HFF-Myc (cell line): ENCODE measurements at regions not wholly inside any gene's neighbourhood (a gene's known extent, or its start where the extent isn't known, plus 50 kb on each side); places are given as distances from the start of the nearest gene placed in this dataset.

Source experiments
- DNase-seq: peaks from one replicate; pipeline ENCODE4 v3.0.0-alpha.2; 2011; ENCODE audit warnings: low read depth; ENCODE audit errors: extremely low read depth
- H3K4me3 ChIP-seq: replicated peaks from 2 replicates; pipeline ENCODE4 v1.5.1; 2011; ENCODE audit warnings: low read depth, mild to moderate bottlenecking, control low read depth, low read length
- TF ChIP-seq, protein P1 (sequence below): IDR thresholded peaks from 2 replicates; pipeline ENCODE4 v1.5.1; 2012; ENCODE audit warnings: mild to moderate bottlenecking, low read depth, low read length, control low read depth; ENCODE audit errors: missing control alignments

DNA sequence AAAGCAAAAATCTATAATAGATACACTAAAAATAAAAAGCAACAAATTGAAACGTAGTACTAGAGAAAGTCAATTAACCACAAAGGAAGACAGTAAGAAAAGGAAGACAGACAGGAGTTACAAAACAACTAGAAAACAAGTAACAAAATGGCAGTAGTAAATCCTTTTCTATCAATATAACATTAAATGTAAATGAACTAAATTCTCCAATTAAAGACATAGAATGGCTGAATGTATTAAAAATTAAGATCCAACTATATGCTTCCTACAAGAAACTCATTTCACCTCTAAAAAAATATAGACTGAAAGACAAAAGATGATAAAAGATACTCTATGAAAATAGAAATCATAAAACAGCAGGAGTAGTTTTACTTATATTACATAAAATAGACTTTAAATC lies 79.1 kb downstream of the CTH start:
- DNase-seq: no peak
- no peak overlapping the region for H3K4me3 ChIP-seq
- TF ChIP-seq, protein P1, sequence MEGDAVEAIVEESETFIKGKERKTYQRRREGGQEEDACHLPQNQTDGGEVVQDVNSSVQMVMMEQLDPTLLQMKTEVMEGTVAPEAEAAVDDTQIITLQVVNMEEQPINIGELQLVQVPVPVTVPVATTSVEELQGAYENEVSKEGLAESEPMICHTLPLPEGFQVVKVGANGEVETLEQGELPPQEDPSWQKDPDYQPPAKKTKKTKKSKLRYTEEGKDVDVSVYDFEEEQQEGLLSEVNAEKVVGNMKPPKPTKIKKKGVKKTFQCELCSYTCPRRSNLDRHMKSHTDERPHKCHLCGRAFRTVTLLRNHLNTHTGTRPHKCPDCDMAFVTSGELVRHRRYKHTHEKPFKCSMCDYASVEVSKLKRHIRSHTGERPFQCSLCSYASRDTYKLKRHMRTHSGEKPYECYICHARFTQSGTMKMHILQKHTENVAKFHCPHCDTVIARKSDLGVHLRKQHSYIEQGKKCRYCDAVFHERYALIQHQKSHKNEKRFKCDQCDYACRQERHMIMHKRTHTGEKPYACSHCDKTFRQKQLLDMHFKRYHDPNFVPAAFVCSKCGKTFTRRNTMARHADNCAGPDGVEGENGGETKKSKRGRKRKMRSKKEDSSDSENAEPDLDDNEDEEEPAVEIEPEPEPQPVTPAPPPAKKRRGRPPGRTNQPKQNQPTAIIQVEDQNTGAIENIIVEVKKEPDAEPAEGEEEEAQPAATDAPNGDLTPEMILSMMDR: no peak

DNA sequence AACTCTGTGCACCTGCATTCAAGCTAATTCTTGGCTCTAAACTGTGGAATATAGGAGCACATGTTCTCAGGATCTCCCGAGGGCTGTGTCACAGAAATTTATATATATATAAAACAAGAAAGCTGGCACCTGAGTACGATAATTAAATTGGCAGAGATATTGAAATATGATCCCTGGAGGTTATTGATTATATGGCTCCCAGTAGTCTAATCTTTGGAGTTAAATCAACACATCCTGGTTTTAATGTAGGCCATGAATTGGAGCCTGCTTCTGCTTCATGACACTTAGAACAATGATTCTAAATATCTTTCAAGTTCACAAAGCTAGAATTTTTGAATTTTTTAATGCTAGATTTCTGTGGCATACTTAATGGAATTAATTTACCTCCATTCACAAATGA lies 84.3 kb downstream of the CTH start:
- DNase-seq: no peak
- no peak overlapping the region for H3K4me3 ChIP-seq
- TF ChIP-seq, protein P1: no peak

DNA sequence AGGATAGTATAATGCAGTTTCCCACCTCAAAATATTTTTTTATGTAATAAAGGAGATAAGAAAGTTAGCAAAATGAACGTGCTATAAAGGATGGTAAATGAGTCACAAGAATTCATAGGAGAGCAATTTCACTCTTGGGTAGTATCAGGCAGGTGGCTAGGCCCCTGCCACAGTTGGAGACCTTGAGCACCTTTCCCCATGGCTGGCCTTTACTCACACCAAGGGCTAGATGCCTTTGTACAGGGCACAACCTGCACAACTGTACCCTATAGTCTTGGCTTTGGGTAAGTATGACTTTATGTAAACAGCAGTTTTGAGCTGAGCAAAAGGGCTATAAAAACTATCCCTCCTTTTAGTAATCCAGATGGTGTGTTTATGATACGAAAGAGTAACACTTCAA lies 85.1 kb downstream of the CTH start:
- TF ChIP-seq, protein P1: no peak
- H3K4me3 ChIP-seq: no peak overlapping the region
- DNase-seq: no peak

DNA sequence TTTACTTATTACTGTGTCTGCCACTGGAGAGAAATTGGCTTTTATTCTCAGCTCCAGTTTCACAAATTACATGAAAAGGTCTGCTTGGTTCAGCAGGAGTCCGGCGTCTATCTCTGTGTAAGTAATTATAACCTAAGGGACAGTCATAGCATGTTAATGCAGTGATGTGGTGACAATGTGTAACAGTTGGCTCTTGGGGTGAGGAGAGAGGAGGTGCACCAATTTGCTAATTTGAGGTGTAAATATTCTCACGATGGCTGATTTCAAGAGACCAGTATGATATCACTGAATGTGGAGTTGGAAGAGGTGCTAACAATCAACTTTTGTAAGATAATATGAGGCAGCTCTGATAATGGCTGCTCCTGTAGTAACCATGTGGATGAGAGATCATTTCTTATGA lies 86.1 kb downstream of the CTH start:
- H3K4me3 ChIP-seq: no peak overlapping the region
- TF ChIP-seq, protein P1: no peak
- no peak for DNase-seq

DNA sequence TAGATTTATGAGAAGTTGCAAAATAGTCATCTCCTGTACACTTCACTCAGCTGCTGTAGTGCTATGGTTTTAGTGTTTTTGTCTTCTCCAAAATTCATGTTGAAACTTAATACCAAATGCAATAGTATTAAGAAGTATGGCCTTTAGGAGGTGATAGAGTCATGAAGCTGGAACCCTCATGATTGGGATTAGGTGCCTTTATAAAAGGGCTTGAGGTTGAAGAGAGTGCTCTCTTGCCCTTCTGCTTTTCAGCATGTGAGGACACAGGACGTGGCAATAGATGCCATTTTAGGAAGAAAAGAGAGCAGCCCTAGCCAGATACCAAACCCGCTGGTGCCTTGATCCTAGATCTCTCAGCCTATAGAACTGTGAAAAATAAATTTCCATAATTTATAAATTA lies 87.6 kb downstream of the CTH start:
- DNase-seq: no peak
- H3K4me3 ChIP-seq: no peak overlapping the region
- TF ChIP-seq, protein P1: no peak

DNA sequence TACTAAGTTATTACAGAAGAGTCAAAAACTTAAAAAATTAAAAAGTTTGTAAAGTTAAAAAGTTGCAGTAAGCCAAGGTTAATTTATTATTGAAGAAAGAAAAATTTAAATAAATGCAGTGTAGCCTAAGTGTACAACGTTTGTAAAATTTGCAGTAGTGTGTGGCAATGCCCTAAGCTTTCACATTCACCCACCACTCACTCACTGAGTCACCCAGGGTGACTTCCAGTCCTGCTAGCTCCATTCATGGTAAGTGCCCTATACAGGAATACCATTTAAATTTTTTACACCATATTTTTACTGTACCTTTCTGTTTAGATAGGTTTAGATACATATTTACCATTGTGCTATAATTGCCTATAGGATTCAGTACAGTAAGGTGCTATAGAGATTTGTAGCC lies 88.6 kb downstream of the CTH start:
- no peak overlapping the region for H3K4me3 ChIP-seq
- TF ChIP-seq, protein P1: no peak
- no peak for DNase-seq

DNA sequence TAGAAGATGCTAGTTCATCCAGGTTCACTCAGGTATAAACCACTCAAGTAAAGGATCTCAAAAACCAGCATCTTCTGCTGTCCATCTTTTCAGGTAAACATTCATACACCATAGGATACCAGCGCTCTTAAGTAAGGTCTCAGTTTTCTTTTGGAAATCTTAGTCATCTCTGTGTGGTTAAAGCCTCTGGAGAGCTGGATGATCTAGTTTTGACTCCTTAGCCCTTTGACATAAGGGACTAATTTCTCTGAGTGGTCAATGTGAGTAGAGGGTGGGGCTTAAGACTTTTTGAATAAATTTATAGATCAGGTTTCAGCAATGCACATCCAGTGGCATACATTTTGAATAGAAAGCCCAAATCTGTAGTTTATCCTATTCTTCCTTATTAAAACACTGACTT lies 92.3 kb downstream of the CTH start:
- peak; percentile 16 for DNase-seq
- TF ChIP-seq, protein P1: no peak
- no peak overlapping the region for H3K4me3 ChIP-seq
